NCI-H2196 (cell line): ENCODE measurements at regions not wholly inside any gene's neighbourhood (a gene's known extent, or its start where the extent isn't known, plus 50 kb on each side); places are given as distances from the start of the nearest gene placed in this dataset.

Source experiments
- DNase-seq: peaks from one replicate; lab custom pipeline; 2025; ENCODE audit not compliant: unreplicated experiment; lab: John Stamatoyannopoulos, UW

- DNase-seq: no peak
Measured at GRCh38 chr4:13892739-13893105, 265.2 kb upstream of the BOD1L1 start.

- no peak for DNase-seq
Measured at GRCh38 chr4:13893211-13893610, 265.7 kb upstream of the BOD1L1 start.

GRCh38 chr4:13893987-13894386 lies 266.5 kb upstream of the BOD1L1 start:
- no peak for DNase-seq

- no peak for DNase-seq
Measured at GRCh38 chr4:13900780-13901179, 273.3 kb upstream of the BOD1L1 start.

- DNase-seq: no peak
Measured at GRCh38 chr4:13902146-13902545, 274.6 kb upstream of the BOD1L1 start.

GRCh38 chr4:13903061-13903460 lies 275.5 kb upstream of the BOD1L1 start:
- DNase-seq: no peak

- no peak for DNase-seq
Measured at GRCh38 chr4:13903901-13904300, 276.4 kb upstream of the BOD1L1 start.

- DNase-seq: no peak
Measured at GRCh38 chr4:13905543-13905942, 278.0 kb upstream of the BOD1L1 start.

- DNase-seq: no peak
Measured at GRCh38 chr4:13906727-13907126, 279.2 kb upstream of the BOD1L1 start.

- DNase-seq: no peak
Measured at GRCh38 chr4:13907255-13907751, 279.8 kb upstream of the BOD1L1 start.

GRCh38 chr4:13908455-13908854 lies 280.9 kb upstream of the BOD1L1 start:
- DNase-seq: no peak

GRCh38 chr4:13910556-13910955 lies 283.0 kb upstream of the BOD1L1 start:
- no peak for DNase-seq

GRCh38 chr4:13911256-13911655 lies 283.7 kb upstream of the BOD1L1 start:
- DNase-seq: no peak

- DNase-seq: no peak
Measured at GRCh38 chr4:13912436-13912925, 285.0 kb upstream of the BOD1L1 start.

- DNase-seq: no peak
Measured at GRCh38 chr4:13912966-13913365, 285.4 kb upstream of the BOD1L1 start.

- DNase-seq: no peak
Measured at GRCh38 chr4:13917015-13917414, 289.5 kb upstream of the BOD1L1 start.

- DNase-seq: no peak
Measured at GRCh38 chr4:13918110-13918509, 290.6 kb upstream of the BOD1L1 start.

GRCh38 chr4:13918991-13919441 lies 291.5 kb upstream of the BOD1L1 start:
- no peak for DNase-seq

- no peak for DNase-seq
Measured at GRCh38 chr4:13920111-13920875, 292.8 kb upstream of the BOD1L1 start.

- no peak for DNase-seq
Measured at GRCh38 chr4:13920901-13921300, 293.4 kb upstream of the BOD1L1 start.

GRCh38 chr4:13921805-13922204 lies 294.3 kb upstream of the BOD1L1 start:
- DNase-seq: no peak

GRCh38 chr4:13922459-13922858 lies 294.9 kb upstream of the BOD1L1 start:
- DNase-seq: no peak
